ENCODE measurements at regions not wholly inside any gene's neighbourhood (a gene's known extent, or its start where the extent isn't known, plus 50 kb on each side); places are given as distances from the start of the nearest gene placed in this dataset.

GRCh38 chr22:49417326-49417725, 410.3 kb downstream of the BRD1 start:
- H2AK5ac ChIP-seq (ENCODE audit: low read depth, low read length): no peak overlapping the region
- H3K4me2 ChIP-seq (ENCODE audit: insufficient read depth, low read length, poor library complexity, severe bottlenecking): no peak overlapping the region
- peaks cover 0 to 4% of the 10 kb centered on the region in 2 donors for H3K4me1 ChIP-seq (ENCODE audit: control insufficient read depth in 2 of 2, insufficient read depth in 1 of 2, low read depth in 1 of 2, low read length in 2 of 2)
- no peak for DNase-seq (ENCODE audit: low spot score)
- H3K4ac ChIP-seq (ENCODE audit: low read length): no peak overlapping the region
- no peak overlapping the region for H2BK120ac ChIP-seq (ENCODE audit: low read depth, low read length)
- H3K9me3 ChIP-seq (replicated peaks in 1 of 2; ENCODE audit: control insufficient read depth in 2 of 2, insufficient read depth in 1 of 2, low read depth in 1 of 2, low read length in 2 of 2): no peaks in the 10 kb centered on the region
- no peak overlapping the region for H3K9ac ChIP-seq (ENCODE audit: low read depth, low read length, poor library complexity)
- no peak overlapping the region for H2BK5ac ChIP-seq (ENCODE audit: low read length)
- H3K14ac ChIP-seq (ENCODE audit: low read length): no peak overlapping the region
- no peak overlapping the region for H2AFZ ChIP-seq (ENCODE audit: low read length)
- WGBS, 2 donors (ENCODE audit: extremely low coverage in 2 of 2, insufficient read length in 2 of 2, insufficient replicate concordance in 1 of 2): no CpG with 5 or more reads among the region's 7 CpGs
- no peak overlapping the region for H2BK12ac ChIP-seq (ENCODE audit: low read length)
- H3K27me3 ChIP-seq (ENCODE audit: control insufficient read depth in 3 of 3, insufficient read depth in 3 of 3, low read depth in 1 of 3, low read length in 3 of 3): no peaks in the 10 kb centered on the region
- H3K36me3 ChIP-seq (replicated peaks in 1 of 2; ENCODE audit: control insufficient read depth in 2 of 2, insufficient read depth in 2 of 2, low read length in 2 of 2): no peaks in the 10 kb centered on the region
- H4K91ac ChIP-seq (ENCODE audit: low read depth, low read length, poor library complexity): no peak overlapping the region
- H3K18ac ChIP-seq (ENCODE audit: low read length): no peak overlapping the region
- H4K8ac ChIP-seq (ENCODE audit: low read depth, low read length): no peak overlapping the region
- no peak overlapping the region for H3K23ac ChIP-seq (ENCODE audit: low read depth, low read length, poor library complexity)
- no peak overlapping the region for H3K4me3 ChIP-seq (ENCODE audit: low read length in 2 of 2)
- no peak overlapping the region for H3K27ac ChIP-seq (replicated peaks; ENCODE audit: low read length)
- no peak overlapping the region for H2BK15ac ChIP-seq (ENCODE audit: low read length)
- H3K79me1 ChIP-seq (ENCODE audit: low read depth, low read length): no peaks in the 10 kb centered on the region

- H3K4ac ChIP-seq (ENCODE audit: low read length): peak overlapping the region; percentile 72
- no CpG with 5 or more reads among the region's 21 CpGs for WGBS, 2 donors (ENCODE audit: extremely low coverage in 2 of 2, insufficient read length in 2 of 2, insufficient replicate concordance in 1 of 2)
- H2AK5ac ChIP-seq (ENCODE audit: low read depth, low read length): peak overlapping the region; percentile 81
These were observed 412.3 kb downstream of the BRD1 start for GRCh38 chr22:49415151-49415951.

DNA sequence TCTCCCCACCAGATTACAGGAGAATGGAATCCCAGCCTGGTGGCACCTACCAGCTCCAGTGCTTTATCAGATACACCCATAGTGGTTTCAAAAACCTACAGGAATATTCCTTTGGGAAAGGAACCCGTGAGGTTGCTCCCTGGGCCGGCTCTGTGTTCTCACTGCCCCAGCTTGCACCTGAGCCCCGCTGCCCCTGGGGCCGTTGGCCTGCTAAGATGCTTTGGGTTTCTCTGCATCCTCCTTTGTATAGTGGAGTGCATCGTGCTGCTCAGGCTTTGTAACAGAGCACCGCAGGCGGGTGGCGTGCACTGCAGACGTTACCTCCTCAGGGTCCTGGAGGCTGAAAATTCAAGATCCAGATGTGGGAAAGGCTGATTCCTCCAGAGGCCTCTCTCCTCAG, 414.1 kb downstream of the BRD1 start:
- no peaks in the 10 kb centered on the region for H3K36me3 ChIP-seq (replicated peaks in 1 of 2; ENCODE audit: control insufficient read depth in 2 of 2, insufficient read depth in 2 of 2, low read length in 2 of 2)
- DNase-seq (ENCODE audit: low spot score): no peak
- peak overlapping the region; percentile 53 for H3K18ac ChIP-seq (ENCODE audit: low read length)
- no peak overlapping the region for H2BK5ac ChIP-seq (ENCODE audit: low read length)
- no peak overlapping the region for H3K9ac ChIP-seq (ENCODE audit: low read depth, low read length, poor library complexity)
- no peak overlapping the region for H2AFZ ChIP-seq (ENCODE audit: low read length)
- WGBS, 2 donors (ENCODE audit: extremely low coverage in 2 of 2, insufficient read length in 2 of 2, insufficient replicate concordance in 1 of 2): no CpG with 5 or more reads among the region's 9 CpGs
- H3K27me3 ChIP-seq (ENCODE audit: control insufficient read depth in 3 of 3, insufficient read depth in 3 of 3, low read depth in 1 of 3, low read length in 3 of 3): no peaks in the 10 kb centered on the region
- no peaks in the 10 kb centered on the region for H3K79me1 ChIP-seq (ENCODE audit: low read depth, low read length)
- peaks cover 0 to 4% of the 10 kb centered on the region in 2 donors for H3K4me1 ChIP-seq (ENCODE audit: control insufficient read depth in 2 of 2, insufficient read depth in 1 of 2, low read depth in 1 of 2, low read length in 2 of 2)
- H4K91ac ChIP-seq (ENCODE audit: low read depth, low read length, poor library complexity): no peak overlapping the region
- H2BK15ac ChIP-seq (ENCODE audit: low read length): no peak overlapping the region
- H3K9me3 ChIP-seq (replicated peaks in 1 of 2; ENCODE audit: control insufficient read depth in 2 of 2, insufficient read depth in 1 of 2, low read depth in 1 of 2, low read length in 2 of 2): no peaks in the 10 kb centered on the region
- no peak overlapping the region for H4K8ac ChIP-seq (ENCODE audit: low read depth, low read length)
- no peak overlapping the region for H3K23ac ChIP-seq (ENCODE audit: low read depth, low read length, poor library complexity)
- no peak overlapping the region for H3K4me2 ChIP-seq (ENCODE audit: insufficient read depth, low read length, poor library complexity, severe bottlenecking)
- H2BK120ac ChIP-seq (ENCODE audit: low read depth, low read length): no peak overlapping the region
- no peak overlapping the region for H2AK5ac ChIP-seq (ENCODE audit: low read depth, low read length)
- no peak overlapping the region for H3K4me3 ChIP-seq (ENCODE audit: low read length in 2 of 2)
- no peak overlapping the region for H3K27ac ChIP-seq (replicated peaks; ENCODE audit: low read length)
- no peak overlapping the region for H3K14ac ChIP-seq (ENCODE audit: low read length)
- H3K4ac ChIP-seq (ENCODE audit: low read length): no peak overlapping the region
- H2BK12ac ChIP-seq (ENCODE audit: low read length): no peak overlapping the region

More at GRCh38 chr22:49415151-49415951, 412.3 kb downstream of the BRD1 start:
- Histone ChIP-seq H3K4me2 (ENCODE audit: insufficient read depth, low read length, poor library complexity, severe bottlenecking) (no peak overlapping the region), H3K4me1 (ENCODE audit: control insufficient read depth in 2 of 2, insufficient read depth in 1 of 2, low read depth in 1 of 2, low read length in 2 of 2) (peaks cover 0 to 4% of the 10 kb centered on the region in 2 donors), H3K18ac (ENCODE audit: low read length) (peak overlapping the region; percentile 80), H4K91ac (ENCODE audit: low read depth, low read length, poor library complexity) (peak overlapping the region; percentile 88), H3K79me1 (ENCODE audit: low read depth, low read length) (no peaks in the 10 kb centered on the region), H2BK12ac (ENCODE audit: low read length) (peak overlapping the region; percentile 86), H3K36me3 (replicated peaks in 1 of 2; ENCODE audit: control insufficient read depth in 2 of 2, insufficient read depth in 2 of 2, low read length in 2 of 2) (no peaks in the 10 kb centered on the region), H2BK15ac (ENCODE audit: low read length) (no peak overlapping the region), H3K4me3 (ENCODE audit: low read length in 2 of 2) (no peak overlapping the region), H2AFZ (ENCODE audit: low read length) (no peak overlapping the region), H3K27me3 (ENCODE audit: control insufficient read depth in 3 of 3, insufficient read depth in 3 of 3, low read depth in 1 of 3, low read length in 3 of 3) (no peaks in the 10 kb centered on the region), H2BK120ac (ENCODE audit: low read depth, low read length) (peak overlapping the region; percentile 41), H3K9me3 (replicated peaks in 1 of 2; ENCODE audit: control insufficient read depth in 2 of 2, insufficient read depth in 1 of 2, low read depth in 1 of 2, low read length in 2 of 2) (no peaks in the 10 kb centered on the region), H3K23ac (ENCODE audit: low read depth, low read length, poor library complexity) (peak overlapping the region; percentile 87), H3K27ac (replicated peaks; ENCODE audit: low read length) (no peak overlapping the region), H3K14ac (ENCODE audit: low read length) (no peak overlapping the region), H4K8ac (ENCODE audit: low read depth, low read length) (peak overlapping the region; percentile 54), H3K9ac (ENCODE audit: low read depth, low read length, poor library complexity) (no peak overlapping the region), H2BK5ac (ENCODE audit: low read length) (no peak overlapping the region)
- no peak for DNase-seq (ENCODE audit: low spot score)

GRCh38 chr22:49413146-49413545, 414.5 kb downstream of the BRD1 start:
- no peak overlapping the region for H2BK15ac ChIP-seq (ENCODE audit: low read length)
- H3K18ac ChIP-seq (ENCODE audit: low read length): peak overlapping the region; percentile 28
- DNase-seq (ENCODE audit: low spot score): no peak
- H3K4me3 ChIP-seq (ENCODE audit: low read length in 2 of 2): no peak overlapping the region
- no peak overlapping the region for H4K91ac ChIP-seq (ENCODE audit: low read depth, low read length, poor library complexity)
- no peak overlapping the region for H3K27ac ChIP-seq (replicated peaks; ENCODE audit: low read length)
- H3K27me3 ChIP-seq (ENCODE audit: control insufficient read depth in 3 of 3, insufficient read depth in 3 of 3, low read depth in 1 of 3, low read length in 3 of 3): no peaks in the 10 kb centered on the region
- H2AFZ ChIP-seq (ENCODE audit: low read length): no peak overlapping the region
- H4K8ac ChIP-seq (ENCODE audit: low read depth, low read length): no peak overlapping the region
- peaks cover 0 to 4% of the 10 kb centered on the region in 2 donors for H3K4me1 ChIP-seq (ENCODE audit: control insufficient read depth in 2 of 2, insufficient read depth in 1 of 2, low read depth in 1 of 2, low read length in 2 of 2)
- H3K23ac ChIP-seq (ENCODE audit: low read depth, low read length, poor library complexity): no peak overlapping the region
- no CpG with 5 or more reads among the region's 8 CpGs for WGBS, 2 donors (ENCODE audit: extremely low coverage in 2 of 2, insufficient read length in 2 of 2, insufficient replicate concordance in 1 of 2)
- H3K4me2 ChIP-seq (ENCODE audit: insufficient read depth, low read length, poor library complexity, severe bottlenecking): no peak overlapping the region
- no peak overlapping the region for H2BK5ac ChIP-seq (ENCODE audit: low read length)
- H3K79me1 ChIP-seq (ENCODE audit: low read depth, low read length): no peaks in the 10 kb centered on the region
- H3K36me3 ChIP-seq (replicated peaks in 1 of 2; ENCODE audit: control insufficient read depth in 2 of 2, insufficient read depth in 2 of 2, low read length in 2 of 2): no peaks in the 10 kb centered on the region
- H3K4ac ChIP-seq (ENCODE audit: low read length): no peak overlapping the region
- H3K9ac ChIP-seq (ENCODE audit: low read depth, low read length, poor library complexity): no peak overlapping the region
- H2BK12ac ChIP-seq (ENCODE audit: low read length): no peak overlapping the region
- no peak overlapping the region for H2AK5ac ChIP-seq (ENCODE audit: low read depth, low read length)
- no peaks in the 10 kb centered on the region for H3K9me3 ChIP-seq (replicated peaks in 1 of 2; ENCODE audit: control insufficient read depth in 2 of 2, insufficient read depth in 1 of 2, low read depth in 1 of 2, low read length in 2 of 2)
- H2BK120ac ChIP-seq (ENCODE audit: low read depth, low read length): no peak overlapping the region
- peak overlapping the region; percentile 89 for H3K14ac ChIP-seq (ENCODE audit: low read length)
